Rectal smooth muscle tissue (tissue), 1 donor: ENCODE measurements at regions not wholly inside any gene's neighbourhood (a gene's known extent, or its start where the extent isn't known, plus 50 kb on each side); places are given as distances from the start of the nearest gene placed in this dataset.

Source experiments
- H3K27ac ChIP-seq: one replicate; pipeline ENCODE4 v1.7.0; 2013; ENCODE audit warnings: low read depth, low read length, inconsistent platforms
- H3K27me3 ChIP-seq: one replicate; pipeline ENCODE4 v1.7.0; 2013; ENCODE audit warnings: low read length; ENCODE audit not compliant: control insufficient read depth, insufficient read depth
- H3K36me3 ChIP-seq: one replicate; pipeline ENCODE4 v1.7.0; 2013; ENCODE audit warnings: low read length; ENCODE audit not compliant: control insufficient read depth, insufficient read depth
- H3K4me1 ChIP-seq: one replicate; pipeline ENCODE4 v1.7.0; 2013; ENCODE audit warnings: low read length; ENCODE audit not compliant: control insufficient read depth, insufficient read depth
- H3K4me3 ChIP-seq: one replicate; pipeline ENCODE4 v1.7.0; 2013; ENCODE audit warnings: low read length
- H3K9ac ChIP-seq: one replicate; pipeline ENCODE4 v1.7.0; 2013; ENCODE audit warnings: low read length

DNA sequence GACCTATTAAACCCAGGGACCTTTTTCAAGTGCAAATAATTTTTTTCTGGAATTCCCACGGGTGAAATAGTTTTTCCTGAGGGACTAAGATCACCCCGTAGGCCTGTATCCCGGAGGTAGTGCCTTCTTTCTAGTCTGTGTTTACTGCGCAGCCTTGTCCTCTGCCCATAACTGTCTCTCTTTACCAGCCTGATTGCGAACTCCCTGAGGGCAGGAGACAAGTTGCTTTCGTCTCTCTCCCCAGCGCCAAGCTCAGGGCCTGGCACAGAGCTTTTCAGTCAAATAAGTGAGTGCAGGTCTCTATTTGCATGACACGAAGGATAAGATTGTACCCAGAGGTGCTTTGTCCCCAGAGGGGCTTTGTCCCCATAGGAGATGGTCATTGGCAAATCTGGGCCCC, 123.9 kb downstream of the DDX1 start:
- no peaks in the 10 kb centered on the region for H3K27me3 ChIP-seq
- H3K36me3 ChIP-seq, result no peaks in the 10 kb centered on the region
- no peak overlapping the region for H3K27ac ChIP-seq
- no peak overlapping the region for H3K9ac ChIP-seq
- H3K4me3 ChIP-seq, result no peak overlapping the region
- H3K4me1 ChIP-seq, result no peaks in the 10 kb centered on the region

- no peaks in the 10 kb centered on the region for H3K4me1 ChIP-seq
- no peak overlapping the region for H3K4me3 ChIP-seq
- no peaks in the 10 kb centered on the region for H3K36me3 ChIP-seq
- no peak overlapping the region for H3K9ac ChIP-seq
- no peak overlapping the region for H3K27ac ChIP-seq
- no peaks in the 10 kb centered on the region for H3K27me3 ChIP-seq
Measured at GRCh38 chr2:15718103-15718943, 126.7 kb downstream of the DDX1 start.

DNA sequence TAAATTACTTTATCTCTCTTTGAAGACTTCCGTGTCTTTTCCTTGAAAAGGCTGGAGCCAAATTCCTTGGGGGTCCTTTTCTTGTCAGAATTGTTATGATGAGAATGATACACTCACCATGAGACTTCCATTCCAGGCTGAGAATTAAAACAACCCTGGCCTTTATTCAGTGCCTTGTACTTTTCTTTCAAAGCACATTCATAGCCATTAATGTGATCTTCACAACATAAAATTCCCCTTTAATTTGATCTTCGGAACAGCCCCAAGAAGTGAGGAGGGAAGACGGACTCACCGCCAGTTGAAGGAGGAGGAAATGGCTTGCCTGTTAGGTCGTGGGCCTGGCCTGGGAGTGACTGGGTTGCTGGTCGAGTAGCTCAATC, 127.3 kb downstream of the DDX1 start:
- no peaks in the 10 kb centered on the region for H3K27me3 ChIP-seq
- no peak overlapping the region for H3K9ac ChIP-seq
- H3K4me3 ChIP-seq, result no peak overlapping the region
- H3K36me3 ChIP-seq, result no peaks in the 10 kb centered on the region
- H3K27ac ChIP-seq, result no peak overlapping the region
- no peaks in the 10 kb centered on the region for H3K4me1 ChIP-seq

DNA sequence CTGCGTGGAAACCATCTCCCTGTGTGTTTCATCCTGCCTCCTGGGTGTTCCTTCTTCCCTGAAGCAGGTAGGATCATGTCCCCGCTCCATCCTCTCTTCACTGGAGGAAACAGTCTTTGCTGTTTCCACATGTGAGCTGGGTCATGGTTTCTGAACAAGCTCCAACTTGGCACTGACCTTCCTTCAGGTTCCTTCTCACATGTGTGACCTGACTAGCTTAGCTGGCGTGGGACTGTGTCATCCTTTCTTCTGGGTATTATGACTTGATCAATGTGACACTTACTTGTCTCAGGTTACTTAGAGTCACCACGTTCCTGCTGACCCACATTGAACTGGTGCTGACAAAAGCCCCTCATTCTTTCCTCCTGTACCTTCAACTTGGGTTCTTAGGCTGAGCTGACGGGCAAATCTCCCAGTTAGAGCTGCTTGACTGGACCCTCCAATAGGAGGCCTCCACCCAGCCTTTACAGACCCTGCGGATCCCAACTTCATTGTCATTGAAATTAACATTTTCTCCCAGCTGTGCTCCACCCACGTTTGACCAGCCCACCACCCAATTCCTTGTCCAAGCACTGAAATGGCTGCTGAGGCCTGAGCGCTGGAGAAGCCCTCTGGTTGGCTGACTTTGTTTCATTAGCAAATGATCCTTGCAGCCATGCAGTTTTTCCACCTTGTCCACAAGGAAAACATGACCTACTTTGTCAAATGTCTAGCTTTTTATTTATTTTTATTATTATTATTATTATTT, 128.1 kb downstream of the DDX1 start:
- Histone ChIP-seq H3K9ac (no peak overlapping the region), H3K27me3 (no peaks in the 10 kb centered on the region), H3K36me3 (no peaks in the 10 kb centered on the region), H3K27ac (no peak overlapping the region), H3K4me1 (no peaks in the 10 kb centered on the region), H3K4me3 (no peak overlapping the region)

GRCh38 chr2:15720561-15721307, 129.1 kb downstream of the DDX1 start:
- H3K4me3 ChIP-seq, result no peak overlapping the region
- H3K9ac ChIP-seq, result no peak overlapping the region
- H3K4me1 ChIP-seq, result no peaks in the 10 kb centered on the region
- H3K27me3 ChIP-seq, result no peaks in the 10 kb centered on the region
- H3K36me3 ChIP-seq, result no peaks in the 10 kb centered on the region
- H3K27ac ChIP-seq, result no peak overlapping the region

GRCh38 chr2:15721411-15722067, 129.9 kb downstream of the DDX1 start:
- Histone ChIP-seq H3K27me3 (no peaks in the 10 kb centered on the region), H3K4me3 (no peak overlapping the region), H3K36me3 (no peaks in the 10 kb centered on the region), H3K9ac (no peak overlapping the region), H3K27ac (no peak overlapping the region), H3K4me1 (no peaks in the 10 kb centered on the region)

GRCh38 chr2:15722980-15723379, 131.3 kb downstream of the DDX1 start:
- Histone ChIP-seq H3K4me3 (no peak overlapping the region), H3K9ac (no peak overlapping the region), H3K27me3 (no peaks in the 10 kb centered on the region), H3K27ac (no peak overlapping the region), H3K4me1 (no peaks in the 10 kb centered on the region), H3K36me3 (no peaks in the 10 kb centered on the region)

- Histone ChIP-seq H3K9ac (no peak overlapping the region), H3K27me3 (no peaks in the 10 kb centered on the region), H3K36me3 (no peaks in the 10 kb centered on the region), H3K4me1 (no peaks in the 10 kb centered on the region), H3K4me3 (no peak overlapping the region), H3K27ac (no peak overlapping the region)
Measured at GRCh38 chr2:15724235-15724634, 132.6 kb downstream of the DDX1 start.

GRCh38 chr2:15725101-15725781, 133.6 kb downstream of the DDX1 start:
- Histone ChIP-seq H3K4me1 (peaks cover 5% of the 10 kb centered on the region), H3K36me3 (no peaks in the 10 kb centered on the region), H3K4me3 (no peak overlapping the region), H3K9ac (no peak overlapping the region), H3K27me3 (no peaks in the 10 kb centered on the region), H3K27ac (no peak overlapping the region)

DNA sequence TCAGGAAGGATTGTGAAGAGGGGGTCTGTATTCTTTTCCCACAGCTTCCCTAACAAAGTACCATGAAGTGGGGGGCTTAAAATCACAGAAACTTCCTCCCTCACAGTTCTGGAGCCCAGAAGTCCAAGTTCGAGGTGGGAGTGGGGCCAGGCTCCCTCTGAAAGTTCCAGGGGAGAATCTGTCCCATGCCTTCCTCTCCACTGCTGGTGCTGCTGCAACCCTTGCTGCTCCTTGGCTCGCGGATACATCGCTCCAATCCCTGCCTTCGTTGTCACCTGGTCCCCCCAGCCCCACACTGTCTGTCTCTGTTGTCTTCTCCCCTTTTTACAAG, 134.1 kb downstream of the DDX1 start:
- Histone ChIP-seq H3K36me3 (no peaks in the 10 kb centered on the region), H3K4me3 (no peak overlapping the region), H3K4me1 (peaks cover 10% of the 10 kb centered on the region), H3K9ac (no peak overlapping the region), H3K27me3 (no peaks in the 10 kb centered on the region), H3K27ac (no peak overlapping the region)

DNA sequence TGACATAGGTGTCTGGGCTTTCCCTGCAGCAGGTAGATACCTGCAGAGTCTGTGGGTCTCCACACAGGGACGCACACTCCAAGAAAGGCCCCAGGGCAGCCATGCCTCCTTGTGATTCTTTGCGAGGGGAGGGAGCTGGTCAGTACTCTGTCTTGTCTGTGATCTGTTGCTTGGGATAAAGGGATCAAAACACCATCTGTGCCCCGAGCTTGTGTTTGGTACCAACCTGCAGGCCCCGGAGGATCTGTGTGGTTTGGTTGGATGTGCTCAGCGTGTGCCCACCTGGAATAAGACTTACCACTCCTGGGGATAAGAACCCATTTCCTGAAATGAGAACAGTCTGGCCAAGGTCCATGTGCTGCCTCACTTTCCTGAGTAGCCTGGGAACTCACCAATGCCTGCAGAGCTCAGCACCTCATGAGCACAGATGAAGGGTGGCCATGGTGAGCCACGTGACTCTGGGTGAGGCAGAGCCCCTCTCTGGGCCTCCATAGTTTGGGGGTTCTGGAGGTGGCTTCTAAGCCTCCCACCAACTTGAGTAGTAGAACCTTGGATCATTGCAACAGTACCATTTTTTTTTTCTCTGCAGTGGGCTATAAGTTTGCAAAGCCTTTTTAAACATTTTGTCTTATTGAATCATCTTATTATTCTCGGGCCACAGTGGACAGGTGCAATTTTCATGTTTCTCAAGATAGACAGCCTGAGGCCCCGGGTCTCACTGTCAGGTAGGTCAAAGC, 134.8 kb downstream of the DDX1 start:
- H3K4me3 ChIP-seq, result no peak overlapping the region
- peaks cover 14% of the 10 kb centered on the region for H3K4me1 ChIP-seq
- no peaks in the 10 kb centered on the region for H3K36me3 ChIP-seq
- no peaks in the 10 kb centered on the region for H3K27me3 ChIP-seq
- no peak overlapping the region for H3K9ac ChIP-seq
- H3K27ac ChIP-seq, result no peak overlapping the region
